SK-N-SH (cell line): ENCODE measurements at regions not wholly inside any gene's neighbourhood (a gene's known extent, or its start where the extent isn't known, plus 50 kb on each side); places are given as distances from the start of the nearest gene placed in this dataset.

Experiments
- CTCF ChIA-PET: fragments of 300-600, 350-600 bp; formaldehyde crosslinking; extraction: SDS; loops from one replicate; lab custom pipeline; 2021; lab: Yijun Ruan, JAX
- POLR2A ChIA-PET: fragments of 350-600 bp; sonication (Branson Sonifier 250); formaldehyde crosslinking; extraction: SDS; loops from one replicate; lab custom pipeline; 2020; ENCODE audit warnings: antibody characterized with exemption, inconsistent platforms; lab: Yijun Ruan, JAX
- DNase-seq: peaks from one replicate; pipeline ENCODE4 v3.0.0; 2012
- H2AFZ ChIP-seq: fragments of 200-600 bp; sonication (generic); 2 replicates; pipeline ENCODE4 v1.8.1; 2016; ENCODE audit warnings: antibody characterized with exemption, mild to moderate bottlenecking, low read depth
- H3F3A ChIP-seq: fragments of 200-600 bp; sonication (generic); replicated peaks from 2 replicates; pipeline ENCODE3; 2016; ENCODE audit warnings: antibody characterized with exemption, mild to moderate bottlenecking; ENCODE audit not compliant: insufficient read depth
- H3K27ac ChIP-seq, 2 experiments: fragments of 200-500 bp in 1 of 2; fragments of 200-600 bp in 1 of 2; sonication (Bioruptor generic) in 1 of 2; sonication (generic), shearing (Covaris generic) in 1 of 2; 2 replicates each; pipeline versions ENCODE4 v1.5.1 to v1.6.1; 2014 to 2016; ENCODE audit warnings: low read depth in 2 of 2, inconsistent platforms in 1 of 2, low read length in 1 of 2, mild to moderate bottlenecking in 1 of 2, mixed read lengths in 1 of 2
- H3K27me3 ChIP-seq: fragments of 200-600 bp; sonication (generic), shearing (Covaris generic); 2 replicates; pipeline ENCODE4 v1.6.1; 2016; ENCODE audit warnings: mixed run types; ENCODE audit not compliant: insufficient read depth
- H3K36me3 ChIP-seq, 2 experiments: fragments of 200-500 bp in 1 of 2; fragments of 200-600 bp in 1 of 2; sonication (Bioruptor generic) in 1 of 2; sonication (generic) in 1 of 2; replicated peaks in 1 of 2; 2 replicates each; pipeline versions ENCODE3 to v1.5.1; 2014 to 2016; ENCODE audit warnings: low read length in 1 of 2, mild to moderate bottlenecking in 1 of 2; ENCODE audit not compliant: insufficient read depth in 2 of 2, control insufficient read depth in 1 of 2
- H3K4me1 ChIP-seq, 2 experiments: fragments of 200-500 bp in 1 of 2; fragments of 200-600 bp in 1 of 2; sonication (Bioruptor generic) in 1 of 2; sonication (generic), shearing (Covaris generic) in 1 of 2; 2 replicates each; pipeline versions ENCODE4 v1.5.1 to v1.6.1; 2014 to 2016; ENCODE audit warnings: low read depth in 1 of 2, low read length in 1 of 2, mixed run types in 1 of 2; ENCODE audit not compliant: insufficient read depth in 2 of 2, control insufficient read depth in 1 of 2
- H3K4me2 ChIP-seq: fragments of 200-600 bp; sonication (generic), shearing (Covaris generic); 2 replicates; pipeline ENCODE4 v1.6.1; 2017; ENCODE audit warnings: mixed run types
- H3K4me3 ChIP-seq, 2 experiments: fragments of 200-500 bp in 1 of 2; fragments of 200-600 bp in 1 of 2; sonication (Bioruptor generic) in 1 of 2; sonication (generic), shearing (Covaris generic) in 1 of 2; 2 replicates each; pipeline versions ENCODE4 v1.5.1 to v1.8.1; 2014 to 2016; ENCODE audit warnings: low read depth in 2 of 2, inconsistent platforms in 1 of 2, low read length in 1 of 2, mild to moderate bottlenecking in 1 of 2, mixed read lengths in 1 of 2, moderate library complexity in 1 of 2
- H3K79me2 ChIP-seq: fragments of 200-600 bp; sonication (generic); 2 replicates; pipeline ENCODE4 v1.8.1; 2017; ENCODE audit warnings: mild to moderate bottlenecking; ENCODE audit not compliant: insufficient read depth
- H3K9ac ChIP-seq: fragments of 200-600 bp; sonication (generic); 2 replicates; pipeline ENCODE4 v1.6.1; 2017; ENCODE audit warnings: mixed run types
- H3K9me2 ChIP-seq: fragments of 200-600 bp; sonication (generic); 2 replicates; pipeline ENCODE4 v1.6.1; 2017; ENCODE audit warnings: mixed run types
- H3K9me3 ChIP-seq: fragments of 200-600 bp; sonication (generic); 2 replicates; pipeline ENCODE4 v1.6.1; 2017; ENCODE audit warnings: mixed run types, mild to moderate bottlenecking, moderate library complexity
- H4K20me1 ChIP-seq: fragments of 200-600 bp; sonication (generic); 2 replicates; pipeline ENCODE4 v1.6.1; 2017; ENCODE audit warnings: mild to moderate bottlenecking, mixed run types; ENCODE audit not compliant: insufficient read depth
- CHD2 ChIP-seq: fragments of 150-350 bp; IDR thresholded peaks from 2 replicates; pipeline ENCODE4 v1.6.1; 2018; ENCODE audit warnings: low read length; ENCODE audit not compliant: partially characterized antibody
- ELF1 ChIP-seq: IDR thresholded peaks from 2 replicates; pipeline ENCODE4 v1.4.0; 2012
- EP300 ChIP-seq, 2 experiments: IDR thresholded peaks; 2 replicates each; pipeline versions ENCODE4 v1.4.0 to v1.6.1; 2012; ENCODE audit warnings: borderline replicate concordance in 1 of 2, low read depth in 1 of 2, low read length in 1 of 2
- FOSL2 ChIP-seq: IDR thresholded peaks from 2 replicates; pipeline ENCODE4 v1.4.0; 2012; ENCODE audit warnings: low read depth, mild to moderate bottlenecking, moderate library complexity, borderline replicate concordance
- FOXJ3 ChIP-seq: sonication (generic); formaldehyde crosslinking; IDR thresholded peaks from 2 replicates; pipeline ENCODE4 v1.5.1; 2020; ENCODE audit warnings: mild to moderate bottlenecking, missing genetic modification reagents
- FOXM1 ChIP-seq: IDR thresholded peaks from 2 replicates; pipeline ENCODE4 v1.4.0; 2012; ENCODE audit warnings: low read depth, mild to moderate bottlenecking
- GABPA ChIP-seq: IDR thresholded peaks from 2 replicates; pipeline ENCODE4 v1.4.0; 2012; ENCODE audit warnings: low read depth, mild to moderate bottlenecking
- GATA2 ChIP-seq: sonication (generic); formaldehyde crosslinking; IDR thresholded peaks from 2 replicates; pipeline ENCODE4 v1.5.0; 2020; ENCODE audit warnings: mild to moderate bottlenecking, missing genetic modification reagents
- JUND ChIP-seq: IDR thresholded peaks from 2 replicates; pipeline ENCODE4 v1.4.0; 2012
- MEF2A ChIP-seq: IDR thresholded peaks from 2 replicates; pipeline ENCODE4 v1.4.0; 2012; ENCODE audit warnings: low read depth, borderline replicate concordance
- NFIC ChIP-seq: IDR thresholded peaks from 2 replicates; pipeline ENCODE4 v1.4.0; 2012; ENCODE audit warnings: borderline replicate concordance
- RAD21 ChIP-seq: IDR thresholded peaks from 2 replicates; pipeline ENCODE4 v1.6.1; 2012; ENCODE audit warnings: mild to moderate bottlenecking, low read length
- RFX5 ChIP-seq: IDR thresholded peaks from 2 replicates; pipeline ENCODE4 v1.6.1; 2012; ENCODE audit warnings: mild to moderate bottlenecking, improper control_type of control experiment, low read length
- SMC3 ChIP-seq: IDR thresholded peaks from 2 replicates; pipeline ENCODE4 v1.6.1; 2012; ENCODE audit warnings: low read depth, low read length, improper control_type of control experiment
- TEAD4 ChIP-seq: IDR thresholded peaks from 2 replicates; pipeline ENCODE4 v1.4.0; 2012; ENCODE audit warnings: mild to moderate bottlenecking, borderline replicate concordance; ENCODE audit not compliant: insufficient read depth
- WGBS: methylation state at CpG from one replicate; pipeline ENCODE4 v1.1.6; 2017; ENCODE audit warnings: low lambda C conversion rate; 5-methylcytosine and 5-hydroxymethylcytosine counted together
- TF ChIP-seq, protein P1 (sequence below): IDR thresholded peaks from 2 replicates; pipeline ENCODE4 v1.4.0; 2012; ENCODE audit warnings: low read depth, borderline replicate concordance
- TF ChIP-seq, protein P2 (sequence below): fragments of 150-350 bp; IDR thresholded peaks from 2 replicates; pipeline ENCODE4 v1.6.1; 2016; ENCODE audit warnings: mild to moderate bottlenecking, low read depth, low read length
- TF ChIP-seq, protein P3 (sequence below): IDR thresholded peaks from 2 replicates; pipeline ENCODE4 v1.4.0; 2012; ENCODE audit warnings: low read depth
- TF ChIP-seq, protein P4 (sequence below): IDR thresholded peaks from 2 replicates; pipeline ENCODE4; 2012
- TF ChIP-seq, protein P5 (sequence below): IDR thresholded peaks from 2 replicates; pipeline ENCODE4 v1.6.1; 2012; ENCODE audit warnings: mild to moderate bottlenecking, low read depth, low read length, moderate library complexity
- TF ChIP-seq, protein P6 (sequence below): fragments of 150-350 bp; IDR thresholded peaks from 2 replicates; pipeline ENCODE4 v1.6.1; 2017; ENCODE audit warnings: antibody characterized with exemption, low read length, low read depth, borderline replicate concordance

DNA sequence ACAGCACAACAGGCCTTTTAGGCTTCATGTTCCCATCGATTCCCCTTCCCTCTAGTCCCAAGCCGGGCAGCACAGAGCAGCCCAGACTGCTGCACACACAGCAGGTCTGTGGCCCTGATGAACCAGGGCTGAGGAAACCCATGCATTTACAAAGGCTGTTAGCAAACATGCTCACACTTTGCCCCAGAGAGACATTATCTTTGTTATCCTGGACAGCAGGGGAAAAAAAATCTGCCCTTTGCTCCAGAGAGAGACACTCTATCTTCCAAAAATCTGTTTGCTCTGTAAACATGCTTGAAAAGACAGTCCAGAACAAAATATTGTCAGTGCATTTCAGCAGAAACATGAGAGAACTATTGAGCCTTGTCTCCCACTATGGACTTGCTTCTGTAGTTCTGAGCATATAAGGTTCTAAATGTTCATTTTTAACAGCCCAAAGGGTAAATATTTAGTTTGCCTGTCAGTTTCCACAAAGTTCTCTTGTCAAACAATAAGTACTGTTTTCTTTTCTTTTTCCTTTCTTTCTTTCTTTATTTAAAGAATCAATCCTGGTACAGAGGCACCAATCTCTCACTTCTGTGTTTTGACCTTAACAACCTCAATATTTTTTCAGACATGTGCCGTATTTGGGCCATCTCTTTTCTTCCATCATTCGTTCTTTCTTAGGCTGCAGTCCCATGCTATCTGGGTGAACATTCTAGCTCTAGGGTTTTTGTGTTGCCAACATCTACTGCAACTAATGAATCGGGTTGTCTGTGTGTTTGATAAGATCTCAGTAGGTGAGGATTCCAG lies 468.0 kb downstream of the EPM2A start:
- H3K36me3 ChIP-seq: no peaks in the 10 kb centered on the region
- no peak overlapping the region for H3K9ac ChIP-seq
- H3K4me3 ChIP-seq: no peak overlapping the region
- no peaks in the 10 kb centered on the region for H3K9me2 ChIP-seq
- WGBS: 35% methylated on average over 3 of the region's 5 CpGs
- no peaks in the 10 kb centered on the region; a peak in 3 of 4 replicates for H3K4me1 ChIP-seq
- no peak for DNase-seq
- no peaks in the 10 kb centered on the region for H3K9me3 ChIP-seq
- no peak for TF ChIP-seq FOXJ3 (CRISPR knock-in tag)
- no peak for TF ChIP-seq GABPA
- no peak for TF ChIP-seq GATA2 (CRISPR knock-in tag)
- TF ChIP-seq, protein P1, sequence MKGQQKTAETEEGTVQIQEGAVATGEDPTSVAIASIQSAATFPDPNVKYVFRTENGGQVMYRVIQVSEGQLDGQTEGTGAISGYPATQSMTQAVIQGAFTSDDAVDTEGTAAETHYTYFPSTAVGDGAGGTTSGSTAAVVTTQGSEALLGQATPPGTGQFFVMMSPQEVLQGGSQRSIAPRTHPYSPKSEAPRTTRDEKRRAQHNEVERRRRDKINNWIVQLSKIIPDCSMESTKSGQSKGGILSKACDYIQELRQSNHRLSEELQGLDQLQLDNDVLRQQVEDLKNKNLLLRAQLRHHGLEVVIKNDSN: no peak
- TF ChIP-seq, all 33 proteins: peak for 0
- Histone ChIP-seq H3K4me2 (no peak overlapping the region), H3K27me3 (no peaks in the 10 kb centered on the region), H4K20me1 (no peaks in the 10 kb centered on the region), H3K79me2 (no peaks in the 10 kb centered on the region), H3K27ac (no peak overlapping the region), H3F3A (no peaks in the 10 kb centered on the region), H2AFZ (no peak overlapping the region)
- CTCF ChIA-PET: no interaction called here
- POLR2A ChIA-PET: no interaction called here

DNA sequence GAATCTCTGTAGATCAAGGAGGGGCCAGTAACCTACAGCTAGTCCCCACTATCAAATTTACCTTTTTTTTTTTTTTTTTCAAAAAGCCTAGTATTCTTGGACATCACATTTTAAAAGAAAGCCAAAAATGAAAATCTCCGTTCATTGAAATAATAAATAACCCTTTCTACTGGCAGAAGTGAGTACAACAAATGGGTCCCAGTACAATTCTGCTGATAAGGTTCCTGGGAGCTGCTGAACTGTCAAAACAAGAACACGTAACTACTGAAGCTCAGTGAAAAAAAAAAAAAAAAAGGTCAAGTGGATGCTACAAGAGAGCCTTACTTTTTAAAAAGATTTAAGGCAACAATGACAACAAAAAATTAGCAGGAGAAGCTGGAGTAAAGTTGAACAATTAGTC lies 464.9 kb downstream of the EPM2A start:
- no peaks in the 10 kb centered on the region for H3K9me2 ChIP-seq
- H3K9me3 ChIP-seq: no peaks in the 10 kb centered on the region
- H3K4me2 ChIP-seq: no peak overlapping the region
- no peaks in the 10 kb centered on the region for H3K36me3 ChIP-seq
- no peaks in the 10 kb centered on the region for H4K20me1 ChIP-seq
- H3K27ac ChIP-seq: no peak overlapping the region
- ChIA-PET CTCF (no interaction called here), POLR2A (no interaction called here)
- no peak overlapping the region for H3K9ac ChIP-seq
- TF ChIP-seq FOXM1 (no peak), RAD21 (no peak), EP300 (IDR thresholded peaks at IDR 0.05; ENCODE audit: borderline replicate concordance in 1 of 2, low read depth in 1 of 2, low read length in 1 of 2) (no peak), ELF1 (no peak), RFX5 (no peak), SMC3 (no peak), MEF2A (no peak), NFIC (no peak), CHD2 (no peak), TEAD4 (no peak), GABPA (no peak), FOXJ3 (CRISPR knock-in tag) (no peak), FOSL2 (no peak), JUND (no peak)
- TF ChIP-seq, protein P2, sequence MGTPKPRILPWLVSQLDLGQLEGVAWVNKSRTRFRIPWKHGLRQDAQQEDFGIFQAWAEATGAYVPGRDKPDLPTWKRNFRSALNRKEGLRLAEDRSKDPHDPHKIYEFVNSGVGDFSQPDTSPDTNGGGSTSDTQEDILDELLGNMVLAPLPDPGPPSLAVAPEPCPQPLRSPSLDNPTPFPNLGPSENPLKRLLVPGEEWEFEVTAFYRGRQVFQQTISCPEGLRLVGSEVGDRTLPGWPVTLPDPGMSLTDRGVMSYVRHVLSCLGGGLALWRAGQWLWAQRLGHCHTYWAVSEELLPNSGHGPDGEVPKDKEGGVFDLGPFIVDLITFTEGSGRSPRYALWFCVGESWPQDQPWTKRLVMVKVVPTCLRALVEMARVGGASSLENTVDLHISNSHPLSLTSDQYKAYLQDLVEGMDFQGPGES: no peak
- TF ChIP-seq, protein P3, sequence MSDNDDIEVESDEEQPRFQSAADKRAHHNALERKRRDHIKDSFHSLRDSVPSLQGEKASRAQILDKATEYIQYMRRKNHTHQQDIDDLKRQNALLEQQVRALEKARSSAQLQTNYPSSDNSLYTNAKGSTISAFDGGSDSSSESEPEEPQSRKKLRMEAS: no peak
- TF ChIP-seq, protein P4, sequence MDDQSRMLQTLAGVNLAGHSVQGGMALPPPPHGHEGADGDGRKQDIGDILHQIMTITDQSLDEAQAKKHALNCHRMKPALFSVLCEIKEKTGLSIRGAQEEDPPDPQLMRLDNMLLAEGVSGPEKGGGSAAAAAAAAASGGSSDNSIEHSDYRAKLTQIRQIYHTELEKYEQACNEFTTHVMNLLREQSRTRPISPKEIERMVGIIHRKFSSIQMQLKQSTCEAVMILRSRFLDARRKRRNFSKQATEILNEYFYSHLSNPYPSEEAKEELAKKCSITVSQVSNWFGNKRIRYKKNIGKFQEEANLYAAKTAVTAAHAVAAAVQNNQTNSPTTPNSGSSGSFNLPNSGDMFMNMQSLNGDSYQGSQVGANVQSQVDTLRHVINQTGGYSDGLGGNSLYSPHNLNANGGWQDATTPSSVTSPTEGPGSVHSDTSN: no peak
- TF ChIP-seq, protein P5, sequence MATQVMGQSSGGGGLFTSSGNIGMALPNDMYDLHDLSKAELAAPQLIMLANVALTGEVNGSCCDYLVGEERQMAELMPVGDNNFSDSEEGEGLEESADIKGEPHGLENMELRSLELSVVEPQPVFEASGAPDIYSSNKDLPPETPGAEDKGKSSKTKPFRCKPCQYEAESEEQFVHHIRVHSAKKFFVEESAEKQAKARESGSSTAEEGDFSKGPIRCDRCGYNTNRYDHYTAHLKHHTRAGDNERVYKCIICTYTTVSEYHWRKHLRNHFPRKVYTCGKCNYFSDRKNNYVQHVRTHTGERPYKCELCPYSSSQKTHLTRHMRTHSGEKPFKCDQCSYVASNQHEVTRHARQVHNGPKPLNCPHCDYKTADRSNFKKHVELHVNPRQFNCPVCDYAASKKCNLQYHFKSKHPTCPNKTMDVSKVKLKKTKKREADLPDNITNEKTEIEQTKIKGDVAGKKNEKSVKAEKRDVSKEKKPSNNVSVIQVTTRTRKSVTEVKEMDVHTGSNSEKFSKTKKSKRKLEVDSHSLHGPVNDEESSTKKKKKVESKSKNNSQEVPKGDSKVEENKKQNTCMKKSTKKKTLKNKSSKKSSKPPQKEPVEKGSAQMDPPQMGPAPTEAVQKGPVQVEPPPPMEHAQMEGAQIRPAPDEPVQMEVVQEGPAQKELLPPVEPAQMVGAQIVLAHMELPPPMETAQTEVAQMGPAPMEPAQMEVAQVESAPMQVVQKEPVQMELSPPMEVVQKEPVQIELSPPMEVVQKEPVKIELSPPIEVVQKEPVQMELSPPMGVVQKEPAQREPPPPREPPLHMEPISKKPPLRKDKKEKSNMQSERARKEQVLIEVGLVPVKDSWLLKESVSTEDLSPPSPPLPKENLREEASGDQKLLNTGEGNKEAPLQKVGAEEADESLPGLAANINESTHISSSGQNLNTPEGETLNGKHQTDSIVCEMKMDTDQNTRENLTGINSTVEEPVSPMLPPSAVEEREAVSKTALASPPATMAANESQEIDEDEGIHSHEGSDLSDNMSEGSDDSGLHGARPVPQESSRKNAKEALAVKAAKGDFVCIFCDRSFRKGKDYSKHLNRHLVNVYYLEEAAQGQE: no peak
- TF ChIP-seq, protein P6, sequence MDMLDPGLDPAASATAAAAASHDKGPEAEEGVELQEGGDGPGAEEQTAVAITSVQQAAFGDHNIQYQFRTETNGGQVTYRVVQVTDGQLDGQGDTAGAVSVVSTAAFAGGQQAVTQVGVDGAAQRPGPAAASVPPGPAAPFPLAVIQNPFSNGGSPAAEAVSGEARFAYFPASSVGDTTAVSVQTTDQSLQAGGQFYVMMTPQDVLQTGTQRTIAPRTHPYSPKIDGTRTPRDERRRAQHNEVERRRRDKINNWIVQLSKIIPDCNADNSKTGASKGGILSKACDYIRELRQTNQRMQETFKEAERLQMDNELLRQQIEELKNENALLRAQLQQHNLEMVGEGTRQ: no peak
- DNase-seq: no peak
- H3F3A ChIP-seq: no peaks in the 10 kb centered on the region
- H3K79me2 ChIP-seq: no peaks in the 10 kb centered on the region
- no peaks in the 10 kb centered on the region for H3K27me3 ChIP-seq
- no peak overlapping the region for H3K4me3 ChIP-seq
- H2AFZ ChIP-seq: no peak overlapping the region
- WGBS: 40% methylated on average over 2 of the region's 2 CpGs
- no peaks in the 10 kb centered on the region; a peak in 1 of 4 replicates for H3K4me1 ChIP-seq
